Neural crest cell (in vitro differentiated cells): ENCODE measurements at regions not wholly inside any gene's neighbourhood (a gene's known extent, or its start where the extent isn't known, plus 50 kb on each side); places are given as distances from the start of the nearest gene placed in this dataset.

Experiments used
- DNase-seq: peaks from one replicate; pipeline ENCODE4 v3.0.0; 2021; ENCODE audit warnings: low read depth, mixed read lengths, low spot score
- H3K27ac Mint-ChIP-seq: one replicate; pipeline ENCODE4 v1.8.0; 2021; ENCODE audit warnings: mild to moderate bottlenecking, mixed read lengths; ENCODE audit not compliant: unreplicated experiment
- H3K27me3 Mint-ChIP-seq: 2 replicates; pipeline ENCODE4 v1.8.0; 2021; ENCODE audit warnings: low read depth, mild to moderate bottlenecking, mixed read lengths
- H3K36me3 Mint-ChIP-seq: 2 replicates; pipeline ENCODE4 v1.8.0; 2021; ENCODE audit warnings: low read depth, mild to moderate bottlenecking, mixed read lengths
- H3K4me1 Mint-ChIP-seq: 2 replicates; pipeline ENCODE4 v1.8.0; 2021; ENCODE audit warnings: mixed read lengths
- H3K4me3 Mint-ChIP-seq: one replicate; pipeline ENCODE4 v1.8.0; 2021; ENCODE audit warnings: mild to moderate bottlenecking, mixed read lengths
- H3K9me3 Mint-ChIP-seq: 2 replicates; pipeline ENCODE4 v1.8.0; 2021; ENCODE audit warnings: mixed read lengths
- CTCF ChIP-seq: fragments of 200-600 bp; sonication (generic); conservative IDR thresholded peaks from 2 replicates; pipeline ENCODE4 v1.5.0; 2021; ENCODE audit warnings: antibody characterized with exemption, mild to moderate bottlenecking

GRCh38 chr7:25586513-25586912, 358.2 kb upstream of the NPVF start:
- no peak for DNase-seq
- TF ChIP-seq CTCF: no peak
- H3K36me3 Mint-ChIP-seq: no peaks in the 10 kb centered on the region
- H3K27ac Mint-ChIP-seq: no peak overlapping the region
- H3K27me3 Mint-ChIP-seq: no peaks in the 10 kb centered on the region
- H3K4me1 Mint-ChIP-seq: no peaks in the 10 kb centered on the region
- H3K9me3 Mint-ChIP-seq: no peaks in the 10 kb centered on the region
- no peak overlapping the region for H3K4me3 Mint-ChIP-seq

GRCh38 chr7:25594122-25594521, 365.8 kb upstream of the NPVF start:
- H3K27ac Mint-ChIP-seq: no peak overlapping the region
- no peak for DNase-seq
- H3K4me3 Mint-ChIP-seq: no peak overlapping the region
- no peaks in the 10 kb centered on the region for H3K27me3 Mint-ChIP-seq
- peaks cover 3% of the 10 kb centered on the region for H3K36me3 Mint-ChIP-seq
- H3K9me3 Mint-ChIP-seq: peaks cover 3% of the 10 kb centered on the region
- H3K4me1 Mint-ChIP-seq: no peaks in the 10 kb centered on the region
- TF ChIP-seq CTCF: no peak

GRCh38 chr7:25594728-25595127, 366.4 kb upstream of the NPVF start:
- no peaks in the 10 kb centered on the region for H3K27me3 Mint-ChIP-seq
- H3K4me1 Mint-ChIP-seq: no peaks in the 10 kb centered on the region
- peaks cover 6% of the 10 kb centered on the region for H3K9me3 Mint-ChIP-seq
- DNase-seq: no peak
- TF ChIP-seq CTCF: no peak
- no peak overlapping the region for H3K4me3 Mint-ChIP-seq
- H3K27ac Mint-ChIP-seq: no peak overlapping the region
- peaks cover 3% of the 10 kb centered on the region for H3K36me3 Mint-ChIP-seq

- no peak for DNase-seq
- peaks cover 3% of the 10 kb centered on the region for H3K36me3 Mint-ChIP-seq
- H3K9me3 Mint-ChIP-seq: peaks cover 6% of the 10 kb centered on the region
- TF ChIP-seq CTCF: no peak
- H3K27me3 Mint-ChIP-seq: no peaks in the 10 kb centered on the region
- no peaks in the 10 kb centered on the region for H3K4me1 Mint-ChIP-seq
- no peak overlapping the region for H3K27ac Mint-ChIP-seq
- no peak overlapping the region for H3K4me3 Mint-ChIP-seq
Observed at GRCh38 chr7:25595996-25596395, 367.7 kb upstream of the NPVF start.

- no peaks in the 10 kb centered on the region for H3K4me1 Mint-ChIP-seq
- TF ChIP-seq CTCF: no peak
- H3K27me3 Mint-ChIP-seq: no peaks in the 10 kb centered on the region
- no peak for DNase-seq
- peaks cover 3% of the 10 kb centered on the region for H3K36me3 Mint-ChIP-seq
- no peak overlapping the region for H3K27ac Mint-ChIP-seq
- no peak overlapping the region for H3K4me3 Mint-ChIP-seq
- H3K9me3 Mint-ChIP-seq: peaks cover 6% of the 10 kb centered on the region
Observed at GRCh38 chr7:25596443-25596842, 368.2 kb upstream of the NPVF start.

- Mint-ChIP-seq H3K27ac (no peak overlapping the region), H3K4me1 (no peaks in the 10 kb centered on the region), H3K36me3 (peaks cover 3% of the 10 kb centered on the region), H3K27me3 (no peaks in the 10 kb centered on the region), H3K4me3 (no peak overlapping the region), H3K9me3 (peaks cover 6% of the 10 kb centered on the region)
- TF ChIP-seq CTCF: no peak
- DNase-seq: no peak
Observed at GRCh38 chr7:25597946-25598345, 369.7 kb upstream of the NPVF start.
